Esophagus muscularis mucosa (tissue), 3 donors: ENCODE measurements at regions not wholly inside any gene's neighbourhood (a gene's known extent, or its start where the extent isn't known, plus 50 kb on each side); places are given as distances from the start of the nearest gene placed in this dataset.

ENCODE experiments used
- CTCF ChIP-seq, 3 experiments: fragments of 200-600 bp in 2 of 3; fragments of 450-650 bp in 1 of 3; sonication (generic) in 2 of 3; IDR thresholded peaks; one replicate each; pipeline ENCODE4 v1.5.1; 2017 to 2019; ENCODE audit warnings: antibody characterized with exemption in 3 of 3, mild to moderate bottlenecking in 2 of 3, moderate library complexity in 1 of 3
- POLR2A ChIP-seq: fragments of 450-650 bp; IDR thresholded peaks from one replicate; pipeline ENCODE4 v1.6.1; 2017; ENCODE audit warnings: antibody characterized with exemption, moderate library complexity, mild to moderate bottlenecking, low read depth

GRCh38 chr13:36571444-36571843 is 102.4 kb upstream of the SERTM1 start:
- TF ChIP-seq POLR2A, result no peak
- TF ChIP-seq CTCF (IDR thresholded peaks at IDR 0.05), result no peak
